PC-3 (cell line): ENCODE measurements at regions not wholly inside any gene's neighbourhood (a gene's known extent, or its start where the extent isn't known, plus 50 kb on each side); places are given as distances from the start of the nearest gene placed in this dataset.

Source experiments
- EZH2 ChIP-seq: fragments of 300-600 bp; sonication (generic); IDR thresholded peaks from one replicate; pipeline ENCODE4 v1.6.1; 2017; ENCODE audit warnings: antibody characterized with exemption, mild to moderate bottlenecking, low read length; ENCODE audit not compliant: unreplicated experiment
- TF ChIP-seq, protein P1 (sequence below): fragments of 300-600 bp; sonication (generic); conservative IDR thresholded peaks from 2 replicates; pipeline ENCODE4 v1.5.1; 2017; ENCODE audit warnings: antibody characterized with exemption, low read depth, mild to moderate bottlenecking, low read length

DNA sequence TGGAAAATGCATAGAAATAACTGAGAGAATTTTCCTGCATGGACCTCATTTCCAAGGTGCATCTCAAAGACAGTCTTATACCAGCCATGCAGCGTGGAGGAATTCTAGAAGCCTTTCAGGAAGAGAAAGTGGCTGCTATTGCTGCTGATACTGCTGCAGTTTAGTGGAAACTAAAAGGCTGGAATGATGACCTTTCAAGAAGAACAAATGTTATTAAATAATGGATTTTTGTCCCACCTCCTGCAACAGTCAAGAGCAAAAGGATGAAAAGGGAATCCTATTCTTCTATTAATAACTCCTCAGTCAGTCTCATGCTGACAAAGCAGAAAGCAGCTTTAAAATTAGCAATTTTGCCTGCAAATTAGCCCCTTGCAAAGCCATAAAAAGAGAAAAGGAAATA, 68.2 kb upstream of the C1orf87 start:
- no peak for TF ChIP-seq EZH2
- TF ChIP-seq, protein P1, sequence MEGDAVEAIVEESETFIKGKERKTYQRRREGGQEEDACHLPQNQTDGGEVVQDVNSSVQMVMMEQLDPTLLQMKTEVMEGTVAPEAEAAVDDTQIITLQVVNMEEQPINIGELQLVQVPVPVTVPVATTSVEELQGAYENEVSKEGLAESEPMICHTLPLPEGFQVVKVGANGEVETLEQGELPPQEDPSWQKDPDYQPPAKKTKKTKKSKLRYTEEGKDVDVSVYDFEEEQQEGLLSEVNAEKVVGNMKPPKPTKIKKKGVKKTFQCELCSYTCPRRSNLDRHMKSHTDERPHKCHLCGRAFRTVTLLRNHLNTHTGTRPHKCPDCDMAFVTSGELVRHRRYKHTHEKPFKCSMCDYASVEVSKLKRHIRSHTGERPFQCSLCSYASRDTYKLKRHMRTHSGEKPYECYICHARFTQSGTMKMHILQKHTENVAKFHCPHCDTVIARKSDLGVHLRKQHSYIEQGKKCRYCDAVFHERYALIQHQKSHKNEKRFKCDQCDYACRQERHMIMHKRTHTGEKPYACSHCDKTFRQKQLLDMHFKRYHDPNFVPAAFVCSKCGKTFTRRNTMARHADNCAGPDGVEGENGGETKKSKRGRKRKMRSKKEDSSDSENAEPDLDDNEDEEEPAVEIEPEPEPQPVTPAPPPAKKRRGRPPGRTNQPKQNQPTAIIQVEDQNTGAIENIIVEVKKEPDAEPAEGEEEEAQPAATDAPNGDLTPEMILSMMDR: no peak
